HG02938 (cell line): ENCODE measurements at regions not wholly inside any gene's neighbourhood (a gene's known extent, or its start where the extent isn't known, plus 50 kb on each side); places are given as distances from the start of the nearest gene placed in this dataset.

Source experiments
- ATAC-seq: cut with Tn5 transposase; IDR thresholded peaks from one replicate; pipeline ENCODE4 v1.9.1; 2021; ENCODE audit warnings: mild to moderate bottlenecking, moderate library complexity; ENCODE audit not compliant: unreplicated experiment

DNA sequence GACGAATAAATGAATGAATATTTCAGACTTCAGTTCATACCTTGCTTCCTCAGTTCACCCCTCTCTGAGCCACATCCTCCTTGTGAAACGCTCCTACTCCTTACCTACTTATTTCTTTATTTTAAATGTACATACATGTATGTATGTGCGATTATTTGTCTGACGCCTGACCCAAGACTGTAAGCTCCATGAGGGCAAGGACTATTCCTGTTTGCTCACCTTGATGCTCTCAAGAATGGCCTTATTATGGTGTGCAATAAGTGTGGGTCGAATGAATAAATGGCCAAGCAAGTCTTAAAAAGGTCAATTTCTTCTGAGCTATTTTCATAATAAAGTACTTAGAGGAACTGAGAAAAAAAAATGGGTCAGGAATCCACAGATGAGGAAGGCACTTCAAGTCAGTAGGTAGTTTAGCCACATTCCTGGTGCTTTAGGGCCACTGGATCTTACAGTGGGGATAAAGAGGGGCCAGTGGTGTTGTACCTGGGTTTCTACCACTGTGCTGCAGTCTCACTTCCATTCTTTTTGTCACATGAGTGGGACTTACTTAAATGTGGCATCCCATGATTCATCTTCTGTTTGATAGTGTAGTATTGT is 74.7 kb downstream of the SDC1 start:
- ATAC-seq = no peak

DNA sequence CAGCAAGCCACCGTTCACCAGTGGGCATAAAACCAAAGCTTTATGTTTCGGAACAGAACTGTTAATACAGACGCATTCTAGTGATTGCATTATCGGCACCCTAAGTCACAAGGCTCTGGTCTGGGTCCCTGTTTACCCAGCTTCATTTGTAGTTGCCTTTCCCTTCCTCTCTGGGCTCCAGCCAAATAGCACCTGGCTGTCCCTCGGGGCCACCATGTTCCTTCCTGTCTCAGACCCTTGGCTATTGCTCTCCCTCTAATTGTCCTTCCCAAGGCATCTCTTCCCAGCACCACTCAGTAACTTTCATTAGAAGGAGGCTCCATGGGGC is 75.3 kb downstream of the SDC1 start:
- no peak for ATAC-seq

DNA sequence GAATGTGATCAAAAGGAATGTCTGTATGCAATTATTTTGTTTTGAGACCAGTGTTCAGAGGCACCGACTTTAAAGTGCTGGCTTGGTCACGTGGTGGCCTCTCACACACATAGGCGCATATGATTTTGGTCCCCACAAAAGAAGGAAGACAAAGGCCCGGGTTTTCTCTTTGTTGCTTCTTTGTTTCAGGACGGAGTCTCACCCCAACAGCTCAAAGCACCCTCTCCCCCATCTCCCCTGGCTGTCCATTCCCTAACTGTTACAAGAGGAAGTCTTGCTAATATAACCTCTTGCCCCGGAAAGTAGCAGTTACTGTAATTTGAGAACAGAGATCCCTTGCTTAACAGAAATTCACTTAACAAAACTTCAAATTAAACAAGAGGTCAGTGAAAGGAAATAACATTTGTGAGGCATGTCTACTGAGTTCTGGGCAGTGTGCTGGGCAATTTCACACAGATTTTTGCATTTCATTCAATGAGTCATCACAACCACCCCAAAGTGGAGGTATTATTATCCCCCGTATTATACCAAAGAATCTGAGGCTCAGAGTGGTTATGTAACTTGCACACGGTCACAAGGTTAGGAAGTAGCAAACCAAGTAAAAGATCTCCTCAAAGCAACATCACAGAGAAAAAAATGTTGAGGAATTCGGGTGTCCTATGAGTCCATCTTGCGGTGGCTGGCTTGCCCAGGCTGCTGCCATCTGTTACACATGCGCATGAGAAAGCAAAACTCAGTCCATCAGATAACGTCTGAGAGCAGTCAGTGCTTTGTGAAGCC is 75.8 kb downstream of the SDC1 start:
- no peak for ATAC-seq

DNA sequence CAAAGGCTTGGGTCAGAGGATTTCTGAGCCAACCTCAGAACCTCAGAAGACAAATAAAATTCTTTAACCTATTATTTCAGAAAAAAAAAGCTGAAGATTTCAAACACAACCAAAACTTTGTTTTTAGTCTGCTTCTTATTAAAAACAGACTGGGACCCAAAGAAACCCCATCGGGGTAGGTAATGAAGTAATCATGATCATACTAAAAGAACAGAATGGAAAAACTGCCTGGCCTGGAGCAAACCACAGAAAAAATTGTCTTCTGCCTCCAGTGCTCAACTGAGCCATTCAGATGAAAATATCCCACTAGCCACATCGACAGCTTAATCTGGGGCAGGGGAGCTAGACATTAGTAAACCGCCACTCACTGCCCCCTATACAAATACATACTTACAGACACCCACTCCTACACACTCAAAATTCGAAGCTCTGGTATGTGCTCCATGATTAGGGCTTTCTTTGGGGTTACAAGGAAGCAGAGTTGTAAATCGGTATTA is 76.5 kb downstream of the SDC1 start:
- no peak for ATAC-seq

DNA sequence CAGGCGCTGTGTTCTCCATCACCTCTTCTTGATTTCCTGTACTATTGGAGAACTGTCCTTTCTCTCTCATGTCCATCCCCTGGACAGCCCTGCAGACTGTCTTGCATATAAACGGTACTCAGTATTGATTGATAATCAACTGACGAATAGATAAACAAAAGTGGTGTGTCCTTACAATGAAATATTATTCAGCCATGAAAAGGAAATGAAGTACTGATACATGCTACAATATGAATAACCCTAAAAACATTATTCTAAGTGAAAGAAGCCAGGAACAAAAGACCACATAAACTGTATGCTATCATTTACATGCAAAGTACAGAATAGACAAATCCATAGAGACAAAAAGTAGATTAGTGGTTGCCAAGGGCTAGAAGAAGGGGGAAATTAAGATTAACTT is 77.6 kb downstream of the SDC1 start:
- ATAC-seq = no peak

DNA sequence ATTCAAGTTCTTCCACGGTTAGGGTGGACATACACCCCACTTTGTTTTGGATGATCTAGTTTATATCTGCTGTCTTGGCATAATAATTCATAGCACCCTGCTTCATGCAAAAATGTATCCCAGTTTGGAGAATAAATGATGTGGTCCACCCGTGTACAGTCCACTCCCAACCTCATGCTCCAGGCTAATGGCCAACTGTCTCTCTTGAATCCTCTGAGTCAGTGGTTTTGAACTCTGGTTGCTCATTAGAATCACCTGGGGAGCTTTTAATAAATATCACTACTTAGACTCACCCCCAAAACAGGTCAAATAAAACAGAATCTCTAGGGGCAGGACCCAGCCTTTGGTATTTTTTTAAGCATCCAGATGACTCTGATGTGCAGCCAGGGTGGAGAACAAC is 78.5 kb downstream of the SDC1 start:
- no peak for ATAC-seq

DNA sequence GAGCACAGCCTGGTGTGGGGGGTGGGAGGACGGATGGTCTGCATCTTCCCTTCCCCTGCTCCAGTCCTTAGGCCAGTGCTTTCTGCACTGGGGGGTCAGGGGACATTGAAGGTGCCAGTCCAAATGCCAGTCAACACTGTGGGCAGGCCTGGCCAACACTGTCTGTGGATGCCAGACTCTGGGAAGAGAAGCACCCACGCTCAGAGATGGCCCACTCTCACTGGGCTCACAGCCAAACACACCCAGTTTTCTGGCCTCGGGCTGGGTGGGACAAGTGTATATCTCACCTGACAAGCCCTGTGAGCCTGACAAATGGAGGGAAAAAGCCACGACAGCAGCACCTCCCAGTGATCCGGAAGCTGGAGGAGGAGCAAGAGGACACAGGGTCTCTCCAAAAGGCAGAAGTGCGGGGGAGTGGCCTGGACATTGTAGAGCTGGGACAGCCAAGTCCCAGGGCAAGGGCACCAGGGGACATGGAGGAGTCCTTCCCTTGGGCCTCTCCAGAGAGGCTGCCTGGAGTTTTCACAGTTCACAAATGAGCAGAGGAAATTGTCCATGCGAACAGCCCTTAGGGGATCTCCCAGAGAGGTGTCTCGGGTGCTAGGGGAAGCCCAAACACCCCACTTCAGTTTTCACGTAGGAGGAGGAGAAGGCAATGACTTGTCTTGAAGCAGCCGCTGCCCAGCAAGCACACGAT is 79.3 kb downstream of the SDC1 start:
- ATAC-seq = peak; percentile 85

DNA sequence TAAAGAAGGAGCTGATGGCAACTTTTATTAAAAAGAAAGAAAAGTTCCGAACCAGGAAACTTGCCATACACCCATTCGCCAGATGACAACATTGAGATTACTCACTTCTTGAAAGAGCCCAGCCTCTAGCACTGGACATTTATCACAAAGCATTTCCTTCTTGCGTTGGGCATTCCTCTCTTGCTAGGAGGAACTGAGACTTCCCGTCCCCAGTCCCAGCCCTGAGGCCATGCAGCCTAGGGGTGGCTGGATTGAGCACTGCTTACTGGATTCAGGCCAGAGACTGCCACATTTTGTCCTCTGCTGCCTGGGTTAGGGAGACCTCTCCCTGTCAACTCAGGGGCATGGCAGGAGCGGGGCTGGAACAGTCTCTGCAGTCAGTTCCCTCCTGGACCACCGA is 80.1 kb downstream of the SDC1 start:
- no peak for ATAC-seq

DNA sequence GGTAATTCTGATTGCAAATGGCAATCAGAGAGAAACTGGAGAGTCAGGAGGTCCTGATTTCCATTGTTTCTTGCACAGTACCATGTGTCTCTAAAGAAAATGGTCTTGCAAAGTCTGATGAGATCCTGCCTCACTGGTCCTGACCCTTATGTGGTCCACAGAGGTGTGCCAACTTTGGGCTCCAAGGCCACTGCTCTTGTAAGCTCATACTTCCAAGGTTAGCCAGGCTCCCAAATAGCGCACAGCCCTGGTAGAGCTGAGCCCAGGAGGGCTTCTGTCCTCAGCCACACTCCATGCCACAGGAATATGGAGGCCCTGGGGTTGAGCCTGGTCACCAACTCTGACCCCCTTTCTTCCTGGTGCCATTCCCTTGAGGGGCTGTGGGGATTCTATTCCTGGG is 80.7 kb downstream of the SDC1 start:
- ATAC-seq = no peak

DNA sequence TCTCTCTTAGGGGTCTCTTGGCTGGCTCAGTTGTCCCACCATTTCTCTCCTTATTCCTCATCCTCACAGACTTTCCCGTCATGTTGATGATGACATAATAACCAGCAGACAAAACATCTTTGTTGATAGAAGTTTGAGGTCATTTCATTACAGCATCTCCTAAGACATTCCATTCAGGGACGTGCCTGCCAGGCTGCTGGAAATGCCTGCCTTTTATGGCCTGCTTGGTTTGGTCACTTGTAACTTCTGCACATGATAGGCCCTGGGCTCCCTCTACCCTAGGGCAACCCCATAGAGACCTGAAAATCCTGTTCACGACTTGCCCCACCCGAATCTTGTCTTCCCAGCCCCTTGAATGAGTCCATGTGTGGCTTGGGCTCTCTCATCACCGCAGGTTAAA is 81.7 kb downstream of the SDC1 start:
- no peak for ATAC-seq

DNA sequence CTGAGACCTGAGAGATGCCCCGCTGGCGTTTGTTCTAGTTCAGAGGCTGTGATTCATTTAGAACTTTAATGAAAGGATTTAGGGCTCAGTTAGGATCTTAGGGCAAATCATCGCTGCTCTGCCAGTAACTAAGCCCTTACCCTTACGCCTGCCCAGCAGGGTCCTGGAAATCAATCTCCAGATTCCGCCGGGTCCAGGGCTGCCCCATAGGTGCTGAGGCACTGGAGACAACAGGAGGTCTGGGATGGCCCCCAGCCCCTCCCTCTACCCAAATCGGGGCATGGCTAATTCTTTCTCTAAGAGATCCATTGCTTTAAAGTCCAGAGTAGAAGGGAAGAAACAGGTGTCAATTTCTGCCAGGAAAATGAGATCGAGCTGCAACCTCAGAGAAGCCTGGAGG is 83.1 kb downstream of the SDC1 start:
- no peak for ATAC-seq

DNA sequence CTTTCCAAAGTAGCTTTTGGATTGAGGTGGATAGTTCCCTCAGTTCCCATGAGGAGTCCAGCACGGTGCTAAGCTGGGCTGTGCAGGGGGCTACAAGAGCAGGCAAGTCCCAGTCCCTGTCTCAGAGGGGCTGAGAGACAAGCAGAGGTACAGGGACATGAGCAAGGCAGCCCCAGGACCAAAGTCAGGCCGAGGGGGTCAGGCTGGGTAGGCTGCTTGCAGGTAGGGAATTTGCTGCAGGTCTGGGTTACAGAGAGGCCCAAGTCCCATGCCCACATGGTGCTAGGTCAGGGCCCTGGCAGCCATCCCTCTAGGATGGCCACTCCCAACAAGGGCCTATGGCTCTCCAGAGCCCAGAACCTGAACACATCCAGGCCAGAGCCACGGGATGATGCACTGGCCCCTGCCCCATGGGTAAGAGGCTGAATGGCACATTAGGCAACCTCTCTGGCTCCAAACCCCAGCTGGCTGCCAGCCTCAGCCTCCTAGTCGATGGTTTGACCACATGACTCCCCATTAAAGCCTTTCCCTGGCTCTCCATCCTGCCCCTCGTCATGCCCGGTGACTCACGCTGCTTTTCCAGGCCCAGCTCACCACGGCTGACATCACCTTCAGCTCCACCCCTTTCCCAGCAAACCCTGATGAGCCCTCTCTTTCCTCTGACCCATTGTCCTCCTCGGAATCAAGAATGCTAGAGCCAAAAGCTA is 83.7 kb downstream of the SDC1 start:
- no peak for ATAC-seq

DNA sequence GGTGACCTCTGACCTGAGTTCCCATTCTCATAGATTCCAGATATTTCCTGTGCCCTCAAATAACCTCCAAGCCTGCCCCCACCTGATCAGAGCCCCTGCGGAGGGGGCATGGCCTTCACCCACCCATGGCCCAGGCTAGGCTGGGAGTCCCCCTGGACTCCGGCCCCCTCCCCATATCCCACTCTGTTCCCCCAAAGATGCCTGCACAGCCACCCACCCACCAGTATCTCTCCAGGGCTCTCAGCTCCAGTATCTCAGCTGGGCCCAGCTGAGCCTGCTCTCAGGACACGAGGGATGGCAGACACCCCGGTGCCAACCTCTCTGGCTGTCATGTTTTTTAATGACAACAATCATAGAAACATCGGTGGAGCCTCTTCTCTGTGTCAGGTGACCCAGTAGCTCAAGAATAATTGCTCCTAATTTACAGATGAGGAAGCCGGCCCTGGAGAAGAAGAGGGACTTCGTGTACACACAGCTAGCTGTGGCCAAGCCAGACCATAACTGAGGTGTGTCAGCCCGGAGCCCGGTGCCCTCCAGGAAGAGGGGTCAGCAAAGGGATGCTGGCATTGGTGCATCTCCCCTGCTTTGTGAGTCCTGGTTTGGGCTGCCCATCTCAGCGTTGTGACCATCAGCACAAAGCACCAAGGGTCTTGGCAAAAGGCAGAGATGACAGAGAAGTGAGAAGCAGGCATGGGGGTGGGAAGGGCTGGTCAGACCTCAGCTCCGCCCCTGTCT is 84.4 kb downstream of the SDC1 start:
- ATAC-seq = no peak

DNA sequence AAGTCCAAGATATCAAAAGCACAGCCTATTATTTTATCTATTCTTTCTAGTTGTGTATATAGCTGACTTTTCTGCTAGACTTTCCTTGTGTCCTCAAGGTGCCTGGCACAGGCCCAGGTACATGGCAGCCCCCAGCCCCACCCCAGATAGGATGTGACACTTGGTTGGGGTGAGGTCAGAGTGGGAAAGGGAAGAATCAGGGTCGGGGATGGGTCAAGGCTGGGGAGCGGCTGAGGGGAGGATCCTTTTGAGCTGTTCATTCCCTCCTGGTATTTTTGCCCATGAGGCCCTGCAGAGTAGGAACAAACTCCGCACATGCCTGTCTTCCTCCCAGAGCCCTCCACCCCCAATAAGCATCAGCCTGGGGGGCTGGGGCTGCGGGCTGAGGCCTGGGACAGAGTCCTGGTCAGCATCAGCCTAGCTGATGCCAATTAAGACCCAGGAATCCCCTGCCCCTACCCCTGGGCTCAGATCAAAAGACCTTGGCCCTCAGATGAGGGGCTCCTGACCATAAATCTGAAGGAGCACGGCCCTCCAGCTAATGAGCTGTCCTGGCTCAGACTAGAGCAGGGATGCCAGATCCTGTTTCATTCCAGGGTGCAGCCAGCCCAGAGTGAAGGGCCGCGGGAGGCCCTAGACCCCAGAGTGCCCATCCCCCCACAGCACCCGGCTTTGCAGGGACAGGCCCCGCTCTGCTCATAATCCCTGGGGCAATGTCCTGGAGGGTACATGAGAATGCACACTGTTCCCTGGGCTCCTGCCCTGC is 85.3 kb downstream of the SDC1 start:
- ATAC-seq = no peak

DNA sequence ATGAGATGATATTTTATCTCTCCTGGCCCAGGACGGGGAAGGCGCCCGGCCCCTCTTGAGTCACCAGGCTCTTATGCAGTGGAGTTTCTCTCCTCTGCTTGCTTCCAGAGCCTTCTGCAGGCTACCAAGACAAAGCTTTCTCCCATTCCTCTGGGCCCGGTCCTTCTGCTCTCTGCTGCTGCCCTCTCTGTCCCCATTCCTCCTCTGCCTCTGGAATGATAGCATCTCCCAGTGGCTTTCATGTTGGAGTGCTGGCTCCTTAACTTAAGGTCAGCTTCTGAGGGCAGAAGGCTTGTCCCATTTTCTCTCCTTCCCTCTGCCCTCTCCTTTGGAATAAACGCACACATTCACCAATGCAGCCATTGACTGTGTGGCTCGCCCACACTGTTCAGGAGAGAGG is 86.2 kb downstream of the SDC1 start:
- no peak for ATAC-seq

DNA sequence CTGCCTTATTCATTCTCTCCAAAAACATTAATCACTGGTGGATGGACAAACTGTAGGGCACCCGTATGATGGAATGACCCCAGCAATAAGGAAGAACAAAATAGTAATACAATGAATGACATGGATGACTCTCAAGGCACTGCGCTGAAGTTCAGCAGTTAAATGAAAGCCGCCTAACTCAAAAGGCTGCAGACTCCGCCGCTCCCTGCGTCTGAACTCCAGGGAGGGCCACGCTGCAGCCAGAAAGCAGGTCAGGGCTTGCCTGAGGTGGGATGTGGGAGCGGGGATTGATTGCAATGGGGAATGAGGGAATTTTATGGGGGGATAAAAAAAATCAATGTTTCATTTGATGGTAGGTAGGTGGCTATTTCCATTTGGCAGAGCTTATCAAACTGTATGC is 86.5 kb upstream of the LAPTM4A start:
- no peak for ATAC-seq

DNA sequence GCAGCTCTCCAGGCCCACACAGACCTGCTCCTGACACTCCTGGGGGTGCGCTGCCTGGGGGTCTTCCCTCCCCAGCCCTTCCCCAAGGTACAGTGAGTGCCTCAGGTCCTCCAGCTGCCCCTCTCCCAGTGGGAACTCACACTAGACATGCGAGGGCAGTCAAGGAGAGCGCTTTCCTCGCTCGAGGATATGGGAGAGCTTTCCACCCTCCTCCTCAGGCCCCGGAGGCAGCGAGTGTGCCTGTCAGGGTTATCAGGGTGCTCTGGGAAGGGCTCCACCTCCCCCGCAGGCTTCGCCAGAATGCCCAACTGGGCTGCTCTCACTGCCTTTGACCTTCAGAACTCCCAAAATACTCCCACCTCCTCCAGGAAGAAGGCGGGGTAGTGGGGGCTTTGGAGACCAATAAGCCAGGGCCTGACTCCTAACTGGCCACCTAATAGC is 85.7 kb upstream of the LAPTM4A start:
- no peak for ATAC-seq

DNA sequence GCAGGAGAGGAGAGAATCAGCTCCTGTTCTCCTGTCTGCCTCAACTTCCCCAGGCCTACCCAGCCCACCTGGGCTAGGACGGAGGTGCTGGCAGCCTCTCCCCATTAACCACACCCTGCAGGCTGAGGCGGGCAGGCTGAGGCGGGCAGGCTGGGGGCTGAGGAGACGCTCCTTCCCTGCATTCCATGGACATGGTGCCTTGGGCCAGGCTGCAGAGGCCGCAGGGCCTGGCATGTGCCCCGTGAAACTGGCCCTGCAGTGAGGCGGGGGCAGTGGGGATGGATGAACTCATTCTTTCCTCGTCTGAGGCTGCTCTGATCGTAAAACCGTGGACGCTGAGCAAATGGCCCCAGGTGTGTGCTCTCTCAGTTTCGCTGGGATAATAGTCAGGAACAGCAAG is 84.7 kb upstream of the LAPTM4A start:
- no peak for ATAC-seq

DNA sequence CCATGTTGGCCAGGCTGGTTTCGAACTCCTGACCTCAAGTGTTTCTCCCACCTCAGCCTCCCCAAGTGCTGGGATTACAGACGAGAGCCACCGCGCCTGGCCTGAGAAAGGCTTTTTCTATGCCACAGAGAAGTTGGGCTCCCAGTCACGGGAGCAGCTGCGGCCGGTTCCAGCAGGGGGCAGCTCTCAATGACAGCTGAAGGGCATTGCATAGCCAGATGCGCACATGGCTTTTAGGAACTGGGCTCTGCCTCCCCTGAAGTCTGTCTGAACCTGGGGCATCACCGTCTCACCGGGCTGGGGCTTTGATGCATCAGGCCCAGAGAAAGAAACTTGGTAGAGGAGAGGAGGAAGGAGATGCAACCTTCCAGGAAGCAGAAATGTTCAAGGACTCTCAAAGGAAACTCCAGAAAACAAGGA is 84.2 kb upstream of the LAPTM4A start:
- ATAC-seq = peak; percentile 67

DNA sequence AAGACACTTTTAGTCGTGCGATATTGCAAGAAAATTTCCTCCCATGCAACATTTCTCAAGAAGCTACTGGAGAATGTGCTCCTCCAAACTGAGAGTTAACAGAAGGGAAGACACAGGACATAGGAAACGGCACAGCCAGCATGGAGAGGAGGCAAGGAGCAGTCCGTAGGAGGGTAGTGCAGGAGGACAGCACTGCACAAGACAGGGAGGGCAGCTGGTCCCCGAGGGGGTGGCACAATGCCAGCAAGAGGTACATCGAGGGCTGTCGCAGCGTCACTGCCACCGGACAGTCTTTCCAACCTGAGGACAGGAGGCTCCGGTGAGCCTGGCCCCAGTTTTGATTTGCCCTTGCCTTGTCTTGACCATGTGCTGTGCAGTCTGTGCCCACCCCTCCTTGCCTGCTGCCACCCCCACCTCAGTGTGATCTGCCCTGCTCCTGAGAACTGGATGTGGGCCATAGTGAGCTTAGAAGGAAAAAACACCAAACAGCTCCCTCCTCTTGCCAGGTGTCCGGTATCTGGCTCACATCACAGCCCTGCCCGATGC is 81.6 kb upstream of the LAPTM4A start:
- no peak for ATAC-seq
